K562 (cell line): ENCODE measurements at regions not wholly inside any gene's neighbourhood (a gene's known extent, or its start where the extent isn't known, plus 50 kb on each side); places are given as distances from the start of the nearest gene placed in this dataset.

Source experiments
- ATAC-seq: fragments of 200-7000 bp; cut with Tn5 transposase; 3 replicates; pipeline ENCODE4 v1.9.1; 2020; ENCODE audit warnings: moderate library complexity
- BruUV-seq: library from RNA; stranded (reverse); fragments of 400-500 nt; replicated peaks from 2 replicates; lab custom pipeline; 2021; lab: Mats Ljungman, UMichigan
- CTCF ChIA-PET: fragments of 300-600 bp; formaldehyde crosslinking; extraction: SDS; loops from one replicate; lab custom pipeline; 2021; ENCODE audit warnings: low intra/inter-chr PET ratio; lab: Yijun Ruan, JAX
- POLR2A ChIA-PET: fragments of 300-600, 350-650 bp; sonication (Branson Sonifier 250); formaldehyde crosslinking; extraction: SDS; loops from one replicate; lab custom pipeline; 2021; ENCODE audit warnings: antibody characterized with exemption, inconsistent platforms; lab: Yijun Ruan, JAX
- DNase-seq, 4 experiments: peaks; one replicate each; pipeline versions ENCODE4 v3.0.0 to v3.0.0-alpha.2; 2011 to 2018; ENCODE audit warnings: low spot score in 3 of 4, mixed read lengths in 3 of 4; ENCODE audit errors: extremely low read depth in 1 of 4
- FAIRE-seq: peaks from 2 replicates; lab custom pipeline; 2011; peaks lifted over from hg19 to GRCh38; lab: Jason Lieb, UNC
- H2AFZ ChIP-seq: 2 replicates; pipeline ENCODE4 v1.6.0; 2011; ENCODE audit warnings: low read depth, low read length, control low read depth, inconsistent platforms
- H3K27ac ChIP-seq: fragments of 200-600 bp; 3 replicates; pipeline ENCODE4 v1.8.0; 2011; ENCODE audit warnings: low read depth, mild to moderate bottlenecking, control low read depth, inconsistent platforms, low read length, moderate library complexity, mixed read lengths; ENCODE audit errors: extremely low read depth
- H3K27me3 ChIP-seq, 2 experiments: fragments of 300-600 bp in 1 of 2; 2 replicates in 1 of 2; 3 replicates in 1 of 2; pipeline versions ENCODE4 v1.6.0 to v1.8.0; 2011; ENCODE audit warnings: inconsistent platforms in 2 of 2, low read length in 2 of 2, mild to moderate bottlenecking in 1 of 2, mixed read lengths in 1 of 2, moderate library complexity in 1 of 2; ENCODE audit not compliant: control insufficient read depth in 2 of 2, insufficient read depth in 2 of 2
- H3K36me3 ChIP-seq: fragments of 300-600 bp; 3 replicates; pipeline ENCODE4 v1.8.0; 2011; ENCODE audit warnings: mild to moderate bottlenecking, low read length, inconsistent platforms; ENCODE audit not compliant: control insufficient read depth, insufficient read depth
- H3K4me1 ChIP-seq, 2 experiments: fragments of 200-600 bp in 1 of 2; replicated peaks in 1 of 2; 2 replicates in 1 of 2; 3 replicates in 1 of 2; pipeline versions ENCODE4 v1.5.1 to v1.8.0; 2011; ENCODE audit warnings: inconsistent platforms in 2 of 2, low read length in 2 of 2, mild to moderate bottlenecking in 1 of 2, mixed read lengths in 1 of 2, moderate library complexity in 1 of 2; ENCODE audit not compliant: control insufficient read depth in 2 of 2, insufficient read depth in 2 of 2
- H3K4me2 ChIP-seq: 2 replicates; pipeline ENCODE4 v1.6.1; 2011; ENCODE audit warnings: low read length, control low read depth, inconsistent platforms, mixed read lengths; ENCODE audit not compliant: insufficient read depth
- H3K4me3 ChIP-seq: fragments of 200-600 bp; sonication (generic), shearing (Covaris generic); 2 replicates; pipeline ENCODE4 v1.5.1; 2016; ENCODE audit warnings: control low read depth, inconsistent platforms
- H3K79me2 ChIP-seq: fragments of 200-600 bp; 3 replicates; pipeline ENCODE4 v1.8.0; 2011; ENCODE audit warnings: low read length, inconsistent platforms; ENCODE audit not compliant: control insufficient read depth, insufficient read depth
- H3K9ac ChIP-seq, 2 experiments: 2 replicates each; pipeline versions ENCODE4 v1.6.0 to v1.6.1; 2011; ENCODE audit warnings: low read depth in 2 of 2, low read length in 2 of 2, control low read depth in 1 of 2, inconsistent platforms in 1 of 2, mild to moderate bottlenecking in 1 of 2, mixed read lengths in 1 of 2; ENCODE audit not compliant: insufficient read depth in 1 of 2
- H3K9me1 ChIP-seq: one replicate; pipeline ENCODE4 v1.6.0; 2011; ENCODE audit warnings: inconsistent platforms, mild to moderate bottlenecking, low read length, moderate library complexity; ENCODE audit not compliant: control insufficient read depth, insufficient read depth
- H3K9me3 ChIP-seq: replicated peaks from 2 replicates; pipeline ENCODE4 v1.5.1; 2011; ENCODE audit warnings: low read depth, low read length, inconsistent platforms; ENCODE audit not compliant: control insufficient read depth, insufficient read depth
- H4K20me1 ChIP-seq: replicated peaks from 2 replicates; pipeline ENCODE4 v1.6.1; 2011; ENCODE audit warnings: low read length, inconsistent platforms, mixed read lengths; ENCODE audit not compliant: control insufficient read depth, insufficient read depth
- ATF3 ChIP-seq, 2 experiments: fragments of 450-650 bp in 1 of 2; sonication (generic) in 1 of 2; formaldehyde crosslinking in 1 of 2; IDR thresholded peaks in 1 of 2; conservative IDR thresholded peaks in 1 of 2; 2 replicates each; pipeline versions ENCODE4 v1.6.1 to v1.8.1; 2016 to 2023; ENCODE audit warnings: mild to moderate bottlenecking in 2 of 2, moderate library complexity in 2 of 2, inconsistent platforms in 1 of 2, missing genetic modification reagents in 1 of 2
- ATF7 ChIP-seq: fragments of 450-650 bp; IDR thresholded peaks from 2 replicates; pipeline ENCODE4 v1.7.1; 2014; ENCODE audit warnings: mild to moderate bottlenecking, moderate library complexity
- BDP1 ChIP-seq: IDR thresholded peaks from 3 replicates; pipeline ENCODE4 v1.6.1; 2011; ENCODE audit not compliant: insufficient read length, insufficient read depth
- DEAF1 ChIP-seq: fragments of 450-650 bp; formaldehyde crosslinking; IDR thresholded peaks from 2 replicates; pipeline ENCODE4 v1.4.0; 2020; ENCODE audit warnings: mild to moderate bottlenecking, moderate library complexity
- FOXA3 ChIP-seq, 2 experiments: fragments of 450-650 bp in 1 of 2; sonication (generic) in 1 of 2; formaldehyde crosslinking; IDR thresholded peaks in 1 of 2; conservative IDR thresholded peaks in 1 of 2; 2 replicates each; pipeline versions ENCODE4 v1.4.0 to v1.8.0; 2020 to 2022; ENCODE audit warnings: mild to moderate bottlenecking in 2 of 2, missing genetic modification reagents in 1 of 2
- LEF1 ChIP-seq: fragments of 450-650 bp; IDR thresholded peaks from 2 replicates; pipeline ENCODE4 v1.6.1; 2016; ENCODE audit warnings: mild to moderate bottlenecking
- NFATC3 ChIP-seq: fragments of 450-650 bp; IDR thresholded peaks from 2 replicates; pipeline ENCODE4 v1.6.1; 2017; ENCODE audit warnings: mild to moderate bottlenecking
- SMAD3 ChIP-seq: fragments of 450-650 bp; formaldehyde crosslinking; conservative IDR thresholded peaks from 2 replicates; pipeline ENCODE4 v1.4.0; 2020; ENCODE audit warnings: mild to moderate bottlenecking
- SP1 ChIP-seq: sonication (generic); formaldehyde crosslinking; IDR thresholded peaks from 2 replicates; pipeline ENCODE4 v1.8.1; 2022; ENCODE audit warnings: mild to moderate bottlenecking, missing genetic modification reagents
- ZBTB2 ChIP-seq: fragments of 450-650 bp; IDR thresholded peaks from 2 replicates; pipeline ENCODE4 v1.6.1; 2016; ENCODE audit warnings: antibody characterized with exemption
- ZNF134 ChIP-seq: fragments of 250-450 bp; sonication (Bioruptor Pico); conservative IDR thresholded peaks from 2 replicates; pipeline ENCODE4 v1.4.0; 2020
- ZNF347 ChIP-seq: fragments of 450-650 bp; formaldehyde crosslinking; IDR thresholded peaks from 2 replicates; pipeline ENCODE4 v1.4.0; 2020; ENCODE audit warnings: low read depth, mild to moderate bottlenecking, moderate library complexity
- ZNF75A ChIP-seq: fragments of 450-650 bp; formaldehyde crosslinking; IDR thresholded peaks from 2 replicates; pipeline ENCODE4 v1.4.0; 2020; ENCODE audit warnings: mild to moderate bottlenecking
- ZNF780A ChIP-seq: fragments of 250-450 bp; sonication (Bioruptor Pico); IDR thresholded peaks from 2 replicates; pipeline ENCODE4 v1.5.0; 2021; ENCODE audit warnings: mild to moderate bottlenecking
- WGBS: fragments of 100-300 bp; shearing (Covaris generic); methylation state at CpG from one replicate; pipeline ENCODE4 v1.1.6; 2016; ENCODE audit warnings: low coverage, mixed read lengths; ENCODE audit not compliant: insufficient coverage; ENCODE audit errors: missing lambda C conversion rate; 5-methylcytosine and 5-hydroxymethylcytosine counted together
- in situ Hi-C: fragments of 300-500 bp; cut with MboI; formaldehyde crosslinking; loops from 4 replicates; pipeline ENCODE4 v1.15.0; 2018; ENCODE audit warnings: inconsistent platforms, mixed read lengths
- intact Hi-C: fragments of 100-400 bp; cut with micrococcal nuclease; formaldehyde crosslinking; loops from 2 replicates; pipeline ENCODE4 v1.14.2; 2022

GRCh38 chr22:27583856-27584255 lies 217.7 kb downstream of the MN1 start:
- no peak overlapping the region for H2AFZ ChIP-seq
- no peak overlapping the region for H3K4me3 ChIP-seq
- FAIRE-seq (no peak), ATAC-seq (no peak), DNase-seq (no peak)
- in situ Hi-C loops (no loop called here), intact Hi-C loops (no loop called here)
- H3K9me1 ChIP-seq: no peaks in the 10 kb centered on the region
- WGBS: 0% methylated on average over 4 of the region's 9 CpGs
- no peak overlapping the region for H3K9ac ChIP-seq
- H3K36me3 ChIP-seq: no peaks in the 10 kb centered on the region
- no peak overlapping the region for H3K27ac ChIP-seq
- no peaks in the 10 kb centered on the region; the same call in 1 of the 2 replicates for H4K20me1 ChIP-seq
- ChIA-PET CTCF (no interaction called here), POLR2A (interaction anchor here (1.3 kb wide), 1 partner anchor 9 kb away, joined by 4 read pairs; no protein-coding TSS in a partner anchor)
- no TSS peak for BruUV-seq
- peaks cover 12 to 43% of the 10 kb centered on the region in 2 experiments; a peak in 4 of 5 replicates for H3K27me3 ChIP-seq
- H3K4me2 ChIP-seq: no peak overlapping the region
- no peaks in the 10 kb centered on the region for H3K79me2 ChIP-seq
- H3K9me3 ChIP-seq: no peaks in the 10 kb centered on the region
- H3K4me1 ChIP-seq: no peaks in the 10 kb centered on the region
- TF ChIP-seq BDP1 (no peak), DEAF1 (CRISPR knock-in tag) (no peak), ZNF780A (CRISPR knock-in tag) (no peak), LEF1 (no peak), ATF3 (IDR thresholded peaks at IDR 0.05) (no peak), ATF3 (CRISPR knock-in tag; conservative IDR thresholded peaks at IDR 0.05) (no peak), ZNF347 (no peak), ATF7 (no peak), ZBTB2 (no peak), SP1 (CRISPR knock-in tag) (no peak), ZNF75A (CRISPR knock-in tag) (no peak), SMAD3 (CRISPR knock-in tag) (no peak), FOXA3 (CRISPR knock-in tag; conservative IDR thresholded peaks at IDR 0.05 in 1 of 2, IDR thresholded peaks at IDR 0.05 in 1 of 2) (no peak), NFATC3 (no peak), ZNF134 (no peak)
